ENCODE measurements at regions not wholly inside any gene's neighbourhood (a gene's known extent, or its start where the extent isn't known, plus 50 kb on each side); places are given as distances from the start of the nearest gene placed in this dataset.

DNA sequence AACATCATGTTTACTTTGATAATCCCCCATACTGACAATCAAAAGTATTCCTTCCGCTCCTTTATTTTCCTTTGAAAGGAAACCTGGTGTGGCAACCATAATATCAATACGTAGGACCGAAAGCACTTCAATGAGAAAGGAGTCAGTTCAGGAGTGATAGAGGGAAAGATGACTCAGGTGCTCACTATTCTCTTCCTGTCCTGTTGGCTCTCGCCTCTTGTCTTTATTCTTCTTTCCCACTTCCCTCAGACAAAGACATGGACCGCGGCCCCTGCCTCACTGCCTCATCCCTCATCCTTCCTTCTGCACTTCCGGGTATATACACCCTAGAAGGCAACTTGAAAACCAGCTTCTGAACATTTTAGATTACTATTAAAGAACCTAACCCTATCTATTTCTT lies 49.8 kb upstream of the TNIP3 start:
- Histone ChIP-seq H3K79me2 (no peaks in the 10 kb centered on the region), H3K9ac (no peak overlapping the region), H3K9me3 (ENCODE audit: control insufficient read depth, low read length) (no peaks in the 10 kb centered on the region), H3K36me3 (ENCODE audit: control insufficient read depth, insufficient read depth, low read length) (no peaks in the 10 kb centered on the region), H3K27me3 (ENCODE audit: control insufficient read depth, insufficient read depth, low read length) (no peaks in the 10 kb centered on the region), H2AFZ (no peak overlapping the region), H3K4me2 (ENCODE audit: low read length) (no peak overlapping the region), H3K4me1 (no peaks in the 10 kb centered on the region), H3K27ac (no peak overlapping the region), H3K4me3 (ENCODE audit: low read depth, low read length) (no peak overlapping the region)
- TF ChIP-seq CTCF (IDR thresholded peaks at IDR 0.05): no peak
